Panc1 (cell line): ENCODE measurements at regions not wholly inside any gene's neighbourhood (a gene's known extent, or its start where the extent isn't known, plus 50 kb on each side); places are given as distances from the start of the nearest gene placed in this dataset.

Experiments used
- ATAC-seq: fragments of 200-7000 bp; cut with Tn5 transposase; 2 replicates; pipeline ENCODE4 v1.9.1; 2020; ENCODE audit warnings: mild to moderate bottlenecking, moderate library complexity
- BruUV-seq: library from RNA; stranded (reverse); fragments of 400-500 nt; replicated peaks from 2 replicates; lab custom pipeline; 2021; lab: Mats Ljungman, UMichigan
- CTCF ChIA-PET: fragments of 300-600 bp; sonication (Branson Sonifier 250); formaldehyde crosslinking; loops from one replicate; lab custom pipeline; 2022; ENCODE audit warnings: antibody characterized with exemption; lab: Charles Lee
- POLR2A ChIA-PET: fragments of 300-600 bp; sonication (Branson Sonifier 250); formaldehyde crosslinking; loops from one replicate; lab custom pipeline; 2022; ENCODE audit warnings: antibody characterized with exemption; lab: Charles Lee
- DNase-seq: peaks from one replicate; pipeline ENCODE4 v3.0.0-alpha.2; 2010; ENCODE audit warnings: low read depth, low spot score
- H3K27ac ChIP-seq: 2 replicates; pipeline ENCODE4 v1.5.1; 2011; ENCODE audit warnings: mild to moderate bottlenecking, low read length, inconsistent platforms
- H3K27me3 ChIP-seq: fragments of 200-500 bp; sonication (Bioruptor generic); 2 replicates; pipeline ENCODE4 v1.6.0; 2014; ENCODE audit warnings: low read length, inconsistent platforms; ENCODE audit not compliant: control insufficient read depth, insufficient read depth
- H3K36me3 ChIP-seq: fragments of 200-500 bp; sonication (Bioruptor generic); 2 replicates; pipeline ENCODE4 v1.5.1; 2014; ENCODE audit warnings: inconsistent platforms, mild to moderate bottlenecking, low read length, moderate library complexity; ENCODE audit not compliant: control insufficient read depth, insufficient read depth
- H3K4me1 ChIP-seq: 2 replicates; pipeline ENCODE4 v1.5.1; 2011; ENCODE audit warnings: inconsistent platforms, mild to moderate bottlenecking, low read length, moderate library complexity; ENCODE audit not compliant: control insufficient read depth, insufficient read depth
- H3K4me3 ChIP-seq, 2 experiments: 2 replicates each; pipeline ENCODE4 v1.5.1; 2011 to 2012; ENCODE audit warnings: low read depth in 2 of 2, low read length in 2 of 2, mild to moderate bottlenecking in 2 of 2, inconsistent platforms in 1 of 2, moderate library complexity in 1 of 2
- H3K9me3 ChIP-seq: fragments of 200-500 bp; sonication (Bioruptor generic); 2 replicates; pipeline ENCODE4 v1.5.1; 2014; ENCODE audit warnings: low read depth, mild to moderate bottlenecking, inconsistent platforms, low read length, moderate library complexity; ENCODE audit not compliant: control insufficient read depth, insufficient read depth
- CTCF ChIP-seq: fragments of 450-650 bp; IDR thresholded peaks from 2 replicates; pipeline ENCODE4 v1.5.1; 2017; ENCODE audit warnings: mild to moderate bottlenecking
- POLR2AphosphoS5 ChIP-seq: IDR thresholded peaks from 2 replicates; pipeline ENCODE4 v1.6.1; 2012; ENCODE audit warnings: mild to moderate bottlenecking, low read depth, low read length, moderate library complexity
- REST ChIP-seq, 2 experiments: IDR thresholded peaks; 2 replicates each; pipeline ENCODE4 v1.6.1; 2011 to 2012; ENCODE audit warnings: low read depth in 2 of 2, control low read depth in 1 of 2, low read length in 1 of 2, mild to moderate bottlenecking in 1 of 2, moderate library complexity in 1 of 2; ENCODE audit not compliant: insufficient read depth in 1 of 2
- SIN3A ChIP-seq: IDR thresholded peaks from 2 replicates; pipeline ENCODE4 v1.6.1; 2012; ENCODE audit warnings: low read depth, mild to moderate bottlenecking, low read length, moderate library complexity, borderline replicate concordance; ENCODE audit not compliant: insufficient read depth
- TCF7L2 ChIP-seq: IDR thresholded peaks from 2 replicates; pipeline ENCODE4 v1.6.1; 2011; ENCODE audit warnings: mild to moderate bottlenecking, low read depth, low read length, inconsistent platforms
- in situ Hi-C: cut with HindIII; loops from 2 replicates; pipeline ENCODE4 v1.10.0; 2016; ENCODE audit warnings: low sequenced_read_pairs, low pct_unique_long_range_greater_than_20kb
- intact Hi-C: fragments of 100-400 bp; cut with micrococcal nuclease; formaldehyde crosslinking; loops from one replicate; pipeline ENCODE4 v1.10.0; 2022; ENCODE audit not compliant: unreplicated experiment

- ATAC-seq (peak; percentile 47), DNase-seq (no peak)
- Histone ChIP-seq H3K4me3 (no peak overlapping the region), H3K36me3 (no peaks in the 10 kb centered on the region), H3K27ac (peak overlapping the region; percentile 68), H3K27me3 (no peaks in the 10 kb centered on the region), H3K9me3 (no peaks in the 10 kb centered on the region), H3K4me1 (peaks cover 32% of the 10 kb centered on the region)
- ChIA-PET POLR2A (no interaction called here), CTCF (interaction anchor here (1.0 kb wide), 1 partner anchor 9 kb away, joined by 3 read pairs; no protein-coding TSS in a partner anchor)
- no peak for TF ChIP-seq REST (IDR thresholded peaks at IDR 0.05; ENCODE audit: insufficient read depth in 1 of 2, low read depth in 2 of 2, low read length in 1 of 2)
- TF ChIP-seq SIN3A = no peak
- TF ChIP-seq TCF7L2 = no peak
- no peak for TF ChIP-seq POLR2AphosphoS5
- TF ChIP-seq CTCF = no peak
- in situ Hi-C loops = no loop called here
- BruUV-seq = no TSS peak
- intact Hi-C loops = no loop called here
Measured at GRCh38 chr2:234395891-234396420, 100.9 kb downstream of the ARL4C start.

GRCh38 chr2:234394450-234394849 is 102.4 kb downstream of the ARL4C start:
- BruUV-seq = no TSS peak
- no peak for TF ChIP-seq CTCF
- no peak for TF ChIP-seq POLR2AphosphoS5
- TF ChIP-seq SIN3A = no peak
- no peak for TF ChIP-seq REST (IDR thresholded peaks at IDR 0.05; ENCODE audit: insufficient read depth in 1 of 2, low read depth in 2 of 2, low read length in 1 of 2)
- no peak for TF ChIP-seq TCF7L2

More at GRCh38 chr2:234394450-234394849, 102.4 kb downstream of the ARL4C start:
- ChIA-PET CTCF (no interaction called here), POLR2A (no interaction called here)
- DNase-seq (no peak), ATAC-seq (no peak)
- Histone ChIP-seq H3K4me1 (peaks cover 32% of the 10 kb centered on the region), H3K27me3 (no peaks in the 10 kb centered on the region), H3K4me3 (no peak overlapping the region), H3K27ac (peak overlapping the region; percentile 67), H3K36me3 (no peaks in the 10 kb centered on the region), H3K9me3 (no peaks in the 10 kb centered on the region)
- intact Hi-C loops (no loop called here), in situ Hi-C loops (no loop called here)
